Esophagus muscularis mucosa (tissue), 4 donors: ENCODE measurements at regions not wholly inside any gene's neighbourhood (a gene's known extent, or its start where the extent isn't known, plus 50 kb on each side); places are given as distances from the start of the nearest gene placed in this dataset.

Source experiments
- EP300 ChIP-seq: sonication (generic); formaldehyde crosslinking; IDR thresholded peaks from one replicate; pipeline ENCODE4 v1.6.1; 2017; ENCODE audit warnings: antibody characterized with exemption
- POLR2A ChIP-seq: fragments of 450-650 bp; IDR thresholded peaks from one replicate; pipeline ENCODE4 v1.6.1; 2017; ENCODE audit warnings: antibody characterized with exemption, moderate library complexity, mild to moderate bottlenecking, low read depth
- TF ChIP-seq, protein P1 (sequence below), 3 experiments: fragments of 200-600 bp in 2 of 3; fragments of 450-650 bp in 1 of 3; sonication (generic) in 2 of 3; IDR thresholded peaks; one replicate each; pipeline ENCODE4 v1.5.1; 2017 to 2019; ENCODE audit warnings: antibody characterized with exemption in 3 of 3, mild to moderate bottlenecking in 2 of 3, moderate library complexity in 1 of 3

DNA sequence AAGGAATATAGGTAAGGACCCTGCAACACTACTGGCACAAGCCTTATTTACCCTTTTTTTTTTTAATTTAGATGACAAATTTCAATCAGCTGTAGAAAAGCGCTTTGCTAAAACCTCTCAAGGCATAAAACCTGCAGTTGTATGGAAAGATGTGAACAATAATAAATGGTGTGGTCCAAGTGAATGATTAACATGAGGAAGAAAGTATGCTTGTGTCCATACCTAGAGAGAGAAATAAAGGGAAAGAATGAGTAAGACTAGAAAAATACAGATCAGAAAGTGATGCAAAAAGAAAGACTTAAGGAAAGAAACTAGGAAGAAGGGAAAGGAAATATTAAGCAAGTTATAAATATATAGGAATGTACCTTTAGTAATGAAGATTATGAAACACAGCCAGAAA lies 119.2 kb upstream of the SCN7A start:
- TF ChIP-seq EP300: no peak
- TF ChIP-seq POLR2A: no peak
- TF ChIP-seq, protein P1, sequence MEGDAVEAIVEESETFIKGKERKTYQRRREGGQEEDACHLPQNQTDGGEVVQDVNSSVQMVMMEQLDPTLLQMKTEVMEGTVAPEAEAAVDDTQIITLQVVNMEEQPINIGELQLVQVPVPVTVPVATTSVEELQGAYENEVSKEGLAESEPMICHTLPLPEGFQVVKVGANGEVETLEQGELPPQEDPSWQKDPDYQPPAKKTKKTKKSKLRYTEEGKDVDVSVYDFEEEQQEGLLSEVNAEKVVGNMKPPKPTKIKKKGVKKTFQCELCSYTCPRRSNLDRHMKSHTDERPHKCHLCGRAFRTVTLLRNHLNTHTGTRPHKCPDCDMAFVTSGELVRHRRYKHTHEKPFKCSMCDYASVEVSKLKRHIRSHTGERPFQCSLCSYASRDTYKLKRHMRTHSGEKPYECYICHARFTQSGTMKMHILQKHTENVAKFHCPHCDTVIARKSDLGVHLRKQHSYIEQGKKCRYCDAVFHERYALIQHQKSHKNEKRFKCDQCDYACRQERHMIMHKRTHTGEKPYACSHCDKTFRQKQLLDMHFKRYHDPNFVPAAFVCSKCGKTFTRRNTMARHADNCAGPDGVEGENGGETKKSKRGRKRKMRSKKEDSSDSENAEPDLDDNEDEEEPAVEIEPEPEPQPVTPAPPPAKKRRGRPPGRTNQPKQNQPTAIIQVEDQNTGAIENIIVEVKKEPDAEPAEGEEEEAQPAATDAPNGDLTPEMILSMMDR (IDR thresholded peaks at IDR 0.05): no peak
